Karpas-422 (cell line): ENCODE measurements at regions not wholly inside any gene's neighbourhood (a gene's known extent, or its start where the extent isn't known, plus 50 kb on each side); places are given as distances from the start of the nearest gene placed in this dataset.
A peak's percentile ranks its signal among the peaks of the same experiment; 100 is the strongest.

Experiments
- DNase-seq: peaks from one replicate; pipeline ENCODE4 v3.0.0-alpha.2; 2015
- H2AFZ ChIP-seq: fragments of 200-600 bp; sonication (generic); 2 replicates; pipeline ENCODE4 v1.6.1; 2014; ENCODE audit warnings: antibody characterized with exemption, low read length, mixed read lengths
- H3K27ac ChIP-seq: fragments of 200-600 bp; sonication (generic); 2 replicates; pipeline ENCODE4 v1.5.1; 2014; ENCODE audit warnings: mild to moderate bottlenecking, low read length, moderate library complexity
- H3K27me3 ChIP-seq: fragments of 200-600 bp; sonication (generic); 2 replicates; pipeline ENCODE4 v1.6.1; 2014; ENCODE audit warnings: low read length, mixed read lengths
- H3K36me3 ChIP-seq: fragments of 200-600 bp; sonication (generic); 2 replicates; pipeline ENCODE4 v1.6.1; 2014; ENCODE audit warnings: low read length, mixed read lengths; ENCODE audit not compliant: insufficient read depth
- H3K4me1 ChIP-seq: fragments of 200-600 bp; sonication (generic); 2 replicates; pipeline ENCODE4 v1.6.1; 2014; ENCODE audit warnings: mild to moderate bottlenecking, low read length, mixed read lengths
- H3K4me2 ChIP-seq: fragments of 200-600 bp; sonication (generic); 2 replicates; pipeline ENCODE4 v1.6.1; 2014; ENCODE audit warnings: low read length, low read depth, mild to moderate bottlenecking; ENCODE audit not compliant: poor library complexity, severe bottlenecking
- H3K4me3 ChIP-seq: fragments of 200-600 bp; sonication (generic); 2 replicates; pipeline ENCODE4 v1.5.1; 2014; ENCODE audit warnings: mild to moderate bottlenecking, antibody characterized with exemption, low read length, mixed read lengths
- H3K79me2 ChIP-seq: fragments of 200-600 bp; sonication (generic); 2 replicates; pipeline ENCODE4 v1.6.1; 2014; ENCODE audit warnings: mild to moderate bottlenecking, low read length, mixed read lengths
- H3K9ac ChIP-seq: fragments of 200-600 bp; sonication (generic); 2 replicates; pipeline ENCODE4 v1.6.0; 2014; ENCODE audit warnings: low read length
- H3K9me2 ChIP-seq: fragments of 200-600 bp; sonication (generic), shearing (Covaris generic); replicated peaks from 2 replicates; pipeline ENCODE4 v1.6.0; 2014; ENCODE audit warnings: mild to moderate bottlenecking, low read length, moderate library complexity; ENCODE audit not compliant: insufficient read depth
- H3K9me3 ChIP-seq: fragments of 300-700, 200-600 bp; sonication (generic); 2 replicates; pipeline ENCODE4 v1.6.1; 2014; ENCODE audit warnings: low read length, mixed read lengths
- H4K20me1 ChIP-seq: fragments of 200-600 bp; sonication (generic); 2 replicates; pipeline ENCODE4 v1.6.1; 2014; ENCODE audit warnings: mild to moderate bottlenecking, antibody characterized with exemption, low read length, low read depth; ENCODE audit not compliant: insufficient read depth

GRCh38 chr14:50037852-50038251 is 78.5 kb downstream of the VCPKMT start:
- no peak overlapping the region for H3K9ac ChIP-seq
- no peak overlapping the region for H3K4me2 ChIP-seq
- H2AFZ ChIP-seq: no peak overlapping the region
- H3K79me2 ChIP-seq: no peaks in the 10 kb centered on the region
- H3K27me3 ChIP-seq: no peaks in the 10 kb centered on the region
- no peak overlapping the region for H3K4me3 ChIP-seq
- H3K36me3 ChIP-seq: no peaks in the 10 kb centered on the region
- H4K20me1 ChIP-seq: no peaks in the 10 kb centered on the region
- no peaks in the 10 kb centered on the region for H3K9me3 ChIP-seq
- H3K9me2 ChIP-seq: no peaks in the 10 kb centered on the region
- no peak for DNase-seq
- peaks cover 5% of the 10 kb centered on the region for H3K4me1 ChIP-seq
- H3K27ac ChIP-seq: no peak overlapping the region

DNA sequence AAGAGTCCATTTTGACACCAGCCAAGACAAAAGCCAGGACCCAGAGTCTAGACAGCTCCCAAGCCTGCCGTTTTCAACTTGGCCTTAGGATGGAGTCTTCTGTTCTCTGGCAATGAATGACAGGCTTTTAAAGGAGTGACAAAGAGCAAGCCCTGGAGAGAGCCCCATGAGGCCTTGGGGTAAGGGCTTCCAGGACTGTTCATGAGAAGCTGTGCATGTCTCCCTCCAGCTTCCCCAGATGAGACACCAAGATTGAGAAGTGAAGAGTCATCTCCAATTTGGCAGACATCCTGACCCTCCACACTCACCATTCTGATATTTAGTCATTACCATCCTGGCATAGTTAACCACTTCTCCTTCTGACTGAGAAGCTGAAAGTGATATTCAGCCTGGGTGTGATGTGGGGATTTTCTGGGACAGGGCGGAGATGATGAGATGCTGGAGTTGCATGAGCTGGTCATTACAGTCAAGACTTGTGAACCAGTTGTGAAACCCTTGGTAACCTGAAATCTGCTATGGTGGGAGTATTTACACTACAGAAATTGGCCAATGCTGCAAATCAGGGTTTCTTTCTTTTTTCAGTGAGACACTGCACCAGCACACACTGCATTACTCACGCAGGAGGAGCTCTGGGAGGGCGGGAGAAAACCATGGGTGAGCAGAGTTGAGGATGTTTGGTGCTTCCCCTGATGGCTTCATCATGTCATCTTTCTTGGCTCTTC is 77.8 kb downstream of the VCPKMT start:
- Histone ChIP-seq H3K9me3 (no peaks in the 10 kb centered on the region), H3K4me2 (no peak overlapping the region), H3K27ac (no peak overlapping the region), H3K79me2 (no peaks in the 10 kb centered on the region), H3K27me3 (no peaks in the 10 kb centered on the region), H3K4me1 (peaks cover 5% of the 10 kb centered on the region), H3K9me2 (no peaks in the 10 kb centered on the region), H3K9ac (no peak overlapping the region), H4K20me1 (no peaks in the 10 kb centered on the region), H3K4me3 (no peak overlapping the region), H3K36me3 (no peaks in the 10 kb centered on the region), H2AFZ (no peak overlapping the region)
- DNase-seq: no peak

DNA sequence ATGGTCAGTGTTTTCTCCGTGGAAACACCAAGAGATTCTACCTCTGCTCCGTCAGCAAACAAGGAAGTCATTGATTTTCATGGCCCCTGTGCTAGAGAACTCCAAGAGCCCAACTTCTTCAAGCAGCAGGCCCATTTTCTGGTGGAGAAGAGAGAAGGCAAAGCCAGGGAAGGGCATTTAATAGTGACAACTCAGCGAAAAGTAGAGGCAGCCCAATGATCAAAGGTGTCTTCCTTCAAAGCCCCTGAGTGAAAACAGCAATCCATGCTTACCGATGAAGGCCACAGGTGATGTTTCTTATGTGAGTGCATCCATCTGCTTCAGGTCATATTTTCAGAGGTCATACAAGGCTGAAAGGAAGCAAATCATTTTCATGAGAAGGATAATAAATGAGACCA is 77.3 kb downstream of the VCPKMT start:
- Histone ChIP-seq H4K20me1 (no peaks in the 10 kb centered on the region), H3K9me2 (no peaks in the 10 kb centered on the region), H3K27ac (no peak overlapping the region), H2AFZ (no peak overlapping the region), H3K27me3 (no peaks in the 10 kb centered on the region), H3K9me3 (no peaks in the 10 kb centered on the region), H3K79me2 (no peaks in the 10 kb centered on the region), H3K9ac (no peak overlapping the region), H3K4me1 (peaks cover 8% of the 10 kb centered on the region), H3K36me3 (no peaks in the 10 kb centered on the region), H3K4me2 (no peak overlapping the region), H3K4me3 (no peak overlapping the region)
- no peak for DNase-seq

GRCh38 chr14:50039734-50040400 is 76.5 kb downstream of the VCPKMT start:
- H3K4me3 ChIP-seq: no peak overlapping the region
- no peak overlapping the region for H3K9ac ChIP-seq
- peaks cover 8% of the 10 kb centered on the region for H3K4me1 ChIP-seq

GRCh38 chr14:50040401-50040775 is 76.0 kb downstream of the VCPKMT start:
- Histone ChIP-seq H3K4me1 (peaks cover 8% of the 10 kb centered on the region), H3K4me2 (no peak overlapping the region), H3K9me3 (no peaks in the 10 kb centered on the region), H3K27me3 (no peaks in the 10 kb centered on the region), H3K9ac (no peak overlapping the region), H3K79me2 (no peaks in the 10 kb centered on the region), H4K20me1 (no peaks in the 10 kb centered on the region), H3K27ac (no peak overlapping the region), H2AFZ (no peak overlapping the region), H3K9me2 (no peaks in the 10 kb centered on the region), H3K36me3 (no peaks in the 10 kb centered on the region), H3K4me3 (no peak overlapping the region)
- DNase-seq: peak; percentile 56

More at GRCh38 chr14:50039734-50040400, 76.5 kb downstream of the VCPKMT start:
- no peak for DNase-seq
- Histone ChIP-seq H3K79me2 (no peaks in the 10 kb centered on the region), H3K9me3 (no peaks in the 10 kb centered on the region), H4K20me1 (no peaks in the 10 kb centered on the region), H3K9me2 (no peaks in the 10 kb centered on the region), H3K4me2 (no peak overlapping the region), H3K36me3 (no peaks in the 10 kb centered on the region), H3K27ac (no peak overlapping the region), H2AFZ (no peak overlapping the region), H3K27me3 (no peaks in the 10 kb centered on the region)

DNA sequence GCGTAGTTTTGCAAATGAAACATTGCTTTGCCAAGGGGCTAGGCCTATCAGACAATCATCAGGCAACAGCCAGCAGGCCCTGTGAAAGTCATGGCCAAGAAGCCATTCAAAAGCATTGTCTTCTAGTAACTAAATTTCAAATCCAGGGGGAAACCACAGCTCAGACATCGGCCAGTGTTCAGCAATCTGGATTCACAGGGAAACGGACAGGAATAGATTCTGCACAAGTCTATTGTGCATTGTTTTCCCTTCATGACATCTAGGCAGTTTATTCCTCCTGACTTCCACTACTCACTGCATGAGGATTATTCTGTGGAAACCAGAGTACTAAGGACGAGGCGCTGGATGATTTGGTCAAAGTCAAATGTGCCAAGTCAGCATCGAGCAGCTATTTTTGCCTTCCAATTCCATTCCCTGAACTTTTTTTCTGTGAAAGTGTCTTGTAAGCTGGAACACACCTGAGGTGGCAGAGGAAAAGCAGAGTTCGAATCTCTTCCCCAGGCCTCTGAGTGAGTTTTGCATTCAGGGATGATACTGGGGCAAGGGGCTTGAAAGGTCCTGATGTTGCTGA is 75.4 kb downstream of the VCPKMT start:
- Histone ChIP-seq H3K9ac (no peak overlapping the region), H3K4me1 (peaks cover 8% of the 10 kb centered on the region), H2AFZ (no peak overlapping the region), H4K20me1 (no peaks in the 10 kb centered on the region), H3K9me2 (no peaks in the 10 kb centered on the region), H3K27me3 (no peaks in the 10 kb centered on the region), H3K36me3 (no peaks in the 10 kb centered on the region), H3K4me3 (no peak overlapping the region), H3K4me2 (no peak overlapping the region), H3K27ac (no peak overlapping the region), H3K79me2 (no peaks in the 10 kb centered on the region), H3K9me3 (no peaks in the 10 kb centered on the region)
- DNase-seq: no peak

- no peak overlapping the region for H3K27ac ChIP-seq
Measured at GRCh38 chr14:50041980-50042379, 74.4 kb downstream of the VCPKMT start.

GRCh38 chr14:50044042-50044651 is 72.2 kb downstream of the VCPKMT start:
- Histone ChIP-seq H3K4me1 (peaks cover 19% of the 10 kb centered on the region), H3K27ac (no peak overlapping the region), H3K27me3 (no peaks in the 10 kb centered on the region), H3K9me3 (no peaks in the 10 kb centered on the region), H2AFZ (peak overlapping the region; percentile 1; the same call in 1 of the 2 replicates), H3K79me2 (no peaks in the 10 kb centered on the region), H3K9ac (no peak overlapping the region), H3K9me2 (no peaks in the 10 kb centered on the region), H3K36me3 (no peaks in the 10 kb centered on the region), H3K4me3 (no peak overlapping the region), H4K20me1 (no peaks in the 10 kb centered on the region), H3K4me2 (no peak overlapping the region)
- no peak for DNase-seq

More at GRCh38 chr14:50041980-50042379, 74.4 kb downstream of the VCPKMT start:
- Histone ChIP-seq H3K4me3 (no peak overlapping the region), H3K4me2 (no peak overlapping the region), H3K9me2 (no peaks in the 10 kb centered on the region), H4K20me1 (no peaks in the 10 kb centered on the region), H3K9me3 (no peaks in the 10 kb centered on the region), H3K4me1 (peaks cover 8% of the 10 kb centered on the region), H3K79me2 (no peaks in the 10 kb centered on the region), H3K9ac (no peak overlapping the region), H3K36me3 (no peaks in the 10 kb centered on the region), H3K27me3 (no peaks in the 10 kb centered on the region), H2AFZ (no peak overlapping the region)
- no peak for DNase-seq
